CD4-positive, alpha-beta T cell treated with Interleukin-15 for 1 hour (primary cell): ENCODE measurements at regions not wholly inside any gene's neighbourhood (a gene's known extent, or its start where the extent isn't known, plus 50 kb on each side); places are given as distances from the start of the nearest gene placed in this dataset.

Experiments
- DNase-seq: peaks from one replicate; pipeline ENCODE4 v3.0.0-alpha.2; 2020

GRCh38 chr16:89043636-89044417 lies 49.8 kb upstream of the ACSF3 start:
- no peak for DNase-seq
